ENCODE measurements at regions not wholly inside any gene's neighbourhood (a gene's known extent, or its start where the extent isn't known, plus 50 kb on each side); places are given as distances from the start of the nearest gene placed in this dataset.
A peak's percentile ranks its signal among the peaks of the same experiment; 100 is the strongest.

DNA sequence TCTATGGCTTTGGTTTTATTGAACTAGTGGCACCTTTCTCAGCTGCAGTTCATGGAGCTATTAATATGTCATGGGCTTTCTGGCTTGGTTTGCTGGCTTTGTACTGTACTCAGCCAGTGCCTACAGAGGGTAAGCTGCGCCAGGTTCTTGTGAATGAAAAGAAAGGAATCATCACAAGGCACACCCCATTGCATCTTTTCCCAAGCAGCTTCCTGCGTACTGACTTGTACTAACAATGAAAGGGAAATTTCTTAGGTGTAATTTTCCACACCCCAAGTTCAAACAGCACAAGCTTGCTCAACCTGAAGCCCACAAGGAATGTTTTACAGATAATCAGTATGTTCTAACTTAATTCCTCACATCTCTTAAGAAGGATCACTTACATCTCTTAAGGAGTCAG, 78.0 kb upstream of the TNFSF18 start:
- TF ChIP-seq CTCF (IDR thresholded peaks at IDR 0.05; ENCODE audit: insufficient read depth, low read length, poor library complexity, severe bottlenecking), result no peak
- Histone ChIP-seq H3K27me3 (replicated peaks; ENCODE audit: control insufficient read depth, insufficient read depth, low read length) (no peaks in the 10 kb centered on the region), H3K4me3 (replicated peaks; ENCODE audit: low read depth, low read length) (no peak overlapping the region), H3K36me3 (ENCODE audit: control insufficient read depth, insufficient read depth, low read length) (no peaks in the 10 kb centered on the region)
- DNase-seq (ENCODE audit: extremely low read depth, insufficient read length), result no peak

DNA sequence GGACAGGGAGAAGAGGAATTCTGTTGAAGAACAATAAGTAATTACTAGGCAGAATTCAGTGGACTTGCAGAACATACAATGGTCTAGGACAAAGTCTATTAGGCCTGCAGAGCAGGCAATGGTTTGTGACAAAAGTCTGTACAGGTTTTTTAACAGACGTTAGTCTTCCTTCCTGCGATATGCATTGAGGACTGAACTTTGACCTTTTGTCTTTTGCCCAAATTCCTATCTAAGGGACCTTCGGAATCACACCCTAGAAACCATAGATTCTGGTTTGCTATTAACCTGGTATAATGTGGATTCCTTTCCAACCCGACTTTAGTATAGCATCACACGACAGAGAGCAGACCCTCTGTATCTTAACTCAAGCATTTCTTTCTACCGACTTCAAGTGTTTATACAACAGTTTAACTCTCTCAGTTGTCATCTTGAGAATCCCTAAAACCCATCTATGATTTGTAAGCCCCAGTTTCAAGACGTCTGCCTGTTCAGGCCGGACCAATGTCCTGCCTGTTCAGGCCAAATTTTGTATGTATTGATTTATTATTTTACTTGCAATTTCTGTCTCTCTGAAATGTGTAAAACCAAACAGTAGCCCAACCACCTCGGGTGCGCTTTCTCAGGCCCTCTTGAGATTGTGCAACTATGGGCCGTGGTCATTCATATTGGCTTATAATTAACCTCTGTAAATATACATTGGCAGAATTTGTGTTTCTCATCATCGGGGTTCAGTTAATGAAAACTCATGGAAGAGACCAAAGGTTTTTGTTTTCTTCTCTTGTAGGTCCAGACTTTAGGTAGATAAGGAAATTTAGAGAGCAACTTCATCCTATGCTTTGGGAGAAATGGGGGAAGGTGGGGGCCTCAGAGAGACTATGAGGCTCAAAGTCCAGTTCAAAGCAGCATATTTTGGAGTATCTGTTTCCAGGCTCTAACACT, 76.9 kb upstream of the TNFSF18 start:
- H3K27me3 ChIP-seq (replicated peaks; ENCODE audit: control insufficient read depth, insufficient read depth, low read length), result no peaks in the 10 kb centered on the region
- no peak overlapping the region for H3K4me3 ChIP-seq (replicated peaks; ENCODE audit: low read depth, low read length)
- no peak for TF ChIP-seq CTCF (IDR thresholded peaks at IDR 0.05; ENCODE audit: insufficient read depth, low read length, poor library complexity, severe bottlenecking)
- H3K36me3 ChIP-seq (ENCODE audit: control insufficient read depth, insufficient read depth, low read length), result no peaks in the 10 kb centered on the region
- DNase-seq (ENCODE audit: extremely low read depth, insufficient read length), result no peak

DNA sequence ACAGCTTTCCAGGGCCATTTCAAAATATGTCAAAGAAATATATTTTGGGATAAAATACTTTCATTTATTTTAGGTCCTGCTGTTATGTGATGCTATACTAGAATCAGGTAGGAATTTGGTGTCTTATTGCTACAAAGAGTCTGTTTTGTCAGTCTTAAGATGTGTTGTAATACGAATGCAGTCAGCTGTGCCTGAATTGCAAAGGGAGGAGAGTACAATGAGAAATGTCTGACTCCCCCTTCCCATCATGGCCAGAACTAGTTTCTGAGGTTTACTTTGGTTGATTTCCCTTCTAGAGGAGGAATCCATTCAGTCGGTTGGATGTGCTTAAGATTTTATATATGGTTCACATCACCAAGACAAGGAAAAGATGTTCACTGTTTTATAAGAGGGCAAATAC, 75.7 kb upstream of the TNFSF18 start:
- H3K4me3 ChIP-seq (replicated peaks; ENCODE audit: low read depth, low read length), result no peak overlapping the region
- no peak for DNase-seq (ENCODE audit: extremely low read depth, insufficient read length)
- H3K36me3 ChIP-seq (ENCODE audit: control insufficient read depth, insufficient read depth, low read length), result no peaks in the 10 kb centered on the region
- H3K27me3 ChIP-seq (replicated peaks; ENCODE audit: control insufficient read depth, insufficient read depth, low read length), result no peaks in the 10 kb centered on the region
- no peak for TF ChIP-seq CTCF (IDR thresholded peaks at IDR 0.05; ENCODE audit: insufficient read depth, low read length, poor library complexity, severe bottlenecking)

DNA sequence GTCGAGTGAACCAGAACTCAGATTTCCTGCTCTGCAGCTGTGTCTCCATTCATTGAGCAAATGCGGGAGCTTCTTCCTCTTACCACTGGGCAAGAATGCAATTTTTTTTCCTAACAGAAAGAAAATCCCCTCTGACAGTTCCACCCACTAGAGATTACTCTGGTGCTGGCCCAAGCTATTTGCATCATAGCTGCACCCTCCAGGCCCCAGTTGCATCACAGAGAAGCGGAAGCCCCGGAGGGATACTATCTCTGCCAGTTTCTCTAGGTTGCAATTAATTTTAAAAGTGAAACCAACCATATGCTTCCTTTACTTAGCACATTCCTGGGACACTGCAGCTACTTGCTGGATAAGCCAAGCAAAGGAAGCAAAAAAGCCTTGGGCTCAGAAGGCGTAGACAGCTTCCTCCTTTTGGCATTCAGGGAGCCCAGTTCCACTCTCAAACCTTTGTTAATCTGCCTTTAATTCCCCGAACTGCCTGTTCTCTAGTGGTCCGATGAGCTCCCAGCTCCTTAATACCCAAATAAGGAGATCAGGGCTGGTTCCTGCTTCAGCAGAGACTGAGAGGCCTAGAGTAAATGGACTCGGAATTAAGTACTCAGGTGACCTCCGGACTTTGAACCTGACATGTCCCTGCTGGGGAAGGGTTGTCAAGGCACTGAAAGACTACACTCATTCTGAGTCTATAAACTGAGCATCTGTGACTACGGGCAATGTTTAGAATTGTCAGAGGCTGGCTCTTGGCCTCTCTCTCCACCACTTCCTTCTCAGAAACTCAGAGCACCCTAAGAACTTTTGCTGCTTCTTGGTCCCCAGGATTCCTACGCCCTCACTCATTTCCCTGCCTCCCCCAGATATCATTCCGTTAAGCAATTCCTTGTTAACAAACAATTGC, 72.5 kb upstream of the TNFSF18 start:
- Histone ChIP-seq H3K36me3 (ENCODE audit: control insufficient read depth, insufficient read depth, low read length) (no peaks in the 10 kb centered on the region), H3K4me3 (replicated peaks; ENCODE audit: low read depth, low read length) (no peak overlapping the region), H3K27me3 (replicated peaks; ENCODE audit: control insufficient read depth, insufficient read depth, low read length) (no peaks in the 10 kb centered on the region)
- TF ChIP-seq CTCF (IDR thresholded peaks at IDR 0.05; ENCODE audit: insufficient read depth, low read length, poor library complexity, severe bottlenecking), result no peak
- peak; percentile 21 for DNase-seq (ENCODE audit: extremely low read depth, insufficient read length)

- H3K4me3 ChIP-seq (replicated peaks; ENCODE audit: low read depth, low read length), result no peak overlapping the region
- no peak for DNase-seq (ENCODE audit: extremely low read depth, insufficient read length)
- TF ChIP-seq CTCF (IDR thresholded peaks at IDR 0.05; ENCODE audit: insufficient read depth, low read length, poor library complexity, severe bottlenecking), result no peak
- H3K36me3 ChIP-seq (ENCODE audit: control insufficient read depth, insufficient read depth, low read length), result no peaks in the 10 kb centered on the region
- no peaks in the 10 kb centered on the region for H3K27me3 ChIP-seq (replicated peaks; ENCODE audit: control insufficient read depth, insufficient read depth, low read length)
Measured at GRCh38 chr1:173122344-173122935, 71.7 kb upstream of the TNFSF18 start.
